SK-N-SH (cell line): ENCODE measurements at regions not wholly inside any gene's neighbourhood (a gene's known extent, or its start where the extent isn't known, plus 50 kb on each side); places are given as distances from the start of the nearest gene placed in this dataset.

Experiments
- CTCF ChIA-PET: fragments of 300-600, 350-600 bp; formaldehyde crosslinking; extraction: SDS; loops from one replicate; lab custom pipeline; 2021; lab: Yijun Ruan, JAX
- POLR2A ChIA-PET: fragments of 350-600 bp; sonication (Branson Sonifier 250); formaldehyde crosslinking; extraction: SDS; loops from one replicate; lab custom pipeline; 2020; ENCODE audit warnings: antibody characterized with exemption, inconsistent platforms; lab: Yijun Ruan, JAX
- DNase-seq: peaks from one replicate; pipeline ENCODE4 v3.0.0; 2012
- H2AFZ ChIP-seq: fragments of 200-600 bp; sonication (generic); 2 replicates; pipeline ENCODE4 v1.8.1; 2016; ENCODE audit warnings: antibody characterized with exemption, mild to moderate bottlenecking, low read depth
- H3F3A ChIP-seq: fragments of 200-600 bp; sonication (generic); replicated peaks from 2 replicates; pipeline ENCODE3; 2016; ENCODE audit warnings: antibody characterized with exemption, mild to moderate bottlenecking; ENCODE audit not compliant: insufficient read depth
- H3K27ac ChIP-seq, 2 experiments: fragments of 200-500 bp in 1 of 2; fragments of 200-600 bp in 1 of 2; sonication (Bioruptor generic) in 1 of 2; sonication (generic), shearing (Covaris generic) in 1 of 2; 2 replicates each; pipeline versions ENCODE4 v1.5.1 to v1.6.1; 2014 to 2016; ENCODE audit warnings: low read depth in 2 of 2, inconsistent platforms in 1 of 2, low read length in 1 of 2, mild to moderate bottlenecking in 1 of 2, mixed read lengths in 1 of 2
- H3K27me3 ChIP-seq: fragments of 200-600 bp; sonication (generic), shearing (Covaris generic); 2 replicates; pipeline ENCODE4 v1.6.1; 2016; ENCODE audit warnings: mixed run types; ENCODE audit not compliant: insufficient read depth
- H3K36me3 ChIP-seq, 2 experiments: fragments of 200-500 bp in 1 of 2; fragments of 200-600 bp in 1 of 2; sonication (Bioruptor generic) in 1 of 2; sonication (generic) in 1 of 2; replicated peaks in 1 of 2; 2 replicates each; pipeline versions ENCODE3 to v1.5.1; 2014 to 2016; ENCODE audit warnings: low read length in 1 of 2, mild to moderate bottlenecking in 1 of 2; ENCODE audit not compliant: insufficient read depth in 2 of 2, control insufficient read depth in 1 of 2
- H3K4me1 ChIP-seq, 2 experiments: fragments of 200-500 bp in 1 of 2; fragments of 200-600 bp in 1 of 2; sonication (Bioruptor generic) in 1 of 2; sonication (generic), shearing (Covaris generic) in 1 of 2; 2 replicates each; pipeline versions ENCODE4 v1.5.1 to v1.6.1; 2014 to 2016; ENCODE audit warnings: low read depth in 1 of 2, low read length in 1 of 2, mixed run types in 1 of 2; ENCODE audit not compliant: insufficient read depth in 2 of 2, control insufficient read depth in 1 of 2
- H3K4me2 ChIP-seq: fragments of 200-600 bp; sonication (generic), shearing (Covaris generic); 2 replicates; pipeline ENCODE4 v1.6.1; 2017; ENCODE audit warnings: mixed run types
- H3K4me3 ChIP-seq, 2 experiments: fragments of 200-500 bp in 1 of 2; fragments of 200-600 bp in 1 of 2; sonication (Bioruptor generic) in 1 of 2; sonication (generic), shearing (Covaris generic) in 1 of 2; 2 replicates each; pipeline versions ENCODE4 v1.5.1 to v1.8.1; 2014 to 2016; ENCODE audit warnings: low read depth in 2 of 2, inconsistent platforms in 1 of 2, low read length in 1 of 2, mild to moderate bottlenecking in 1 of 2, mixed read lengths in 1 of 2, moderate library complexity in 1 of 2
- H3K79me2 ChIP-seq: fragments of 200-600 bp; sonication (generic); 2 replicates; pipeline ENCODE4 v1.8.1; 2017; ENCODE audit warnings: mild to moderate bottlenecking; ENCODE audit not compliant: insufficient read depth
- H3K9ac ChIP-seq: fragments of 200-600 bp; sonication (generic); 2 replicates; pipeline ENCODE4 v1.6.1; 2017; ENCODE audit warnings: mixed run types
- H3K9me2 ChIP-seq: fragments of 200-600 bp; sonication (generic); 2 replicates; pipeline ENCODE4 v1.6.1; 2017; ENCODE audit warnings: mixed run types
- H3K9me3 ChIP-seq: fragments of 200-600 bp; sonication (generic); 2 replicates; pipeline ENCODE4 v1.6.1; 2017; ENCODE audit warnings: mixed run types, mild to moderate bottlenecking, moderate library complexity
- H4K20me1 ChIP-seq: fragments of 200-600 bp; sonication (generic); 2 replicates; pipeline ENCODE4 v1.6.1; 2017; ENCODE audit warnings: mild to moderate bottlenecking, mixed run types; ENCODE audit not compliant: insufficient read depth
- ELF1 ChIP-seq: IDR thresholded peaks from 2 replicates; pipeline ENCODE4 v1.4.0; 2012
- FOSL2 ChIP-seq: IDR thresholded peaks from 2 replicates; pipeline ENCODE4 v1.4.0; 2012; ENCODE audit warnings: low read depth, mild to moderate bottlenecking, moderate library complexity, borderline replicate concordance
- FOXJ3 ChIP-seq: sonication (generic); formaldehyde crosslinking; IDR thresholded peaks from 2 replicates; pipeline ENCODE4 v1.5.1; 2020; ENCODE audit warnings: mild to moderate bottlenecking, missing genetic modification reagents
- MEF2A ChIP-seq: IDR thresholded peaks from 2 replicates; pipeline ENCODE4 v1.4.0; 2012; ENCODE audit warnings: low read depth, borderline replicate concordance
- MXI1 ChIP-seq: IDR thresholded peaks from 2 replicates; pipeline ENCODE4 v1.6.1; 2012; ENCODE audit warnings: mild to moderate bottlenecking, low read depth, low read length, improper control_type of control experiment
- RCOR1 ChIP-seq: fragments of 150-350 bp; IDR thresholded peaks from 2 replicates; pipeline ENCODE4 v1.6.1; 2017; ENCODE audit warnings: antibody characterized with exemption, low read length
- RFX5 ChIP-seq: IDR thresholded peaks from 2 replicates; pipeline ENCODE4 v1.6.1; 2012; ENCODE audit warnings: mild to moderate bottlenecking, improper control_type of control experiment, low read length
- SIN3A ChIP-seq: IDR thresholded peaks from 2 replicates; pipeline ENCODE4 v1.6.1; 2012; ENCODE audit warnings: low read depth, mild to moderate bottlenecking, low read length, moderate library complexity, borderline replicate concordance
- TAF1 ChIP-seq: IDR thresholded peaks from 2 replicates; pipeline ENCODE4 v1.6.1; 2012; ENCODE audit warnings: low read depth, mild to moderate bottlenecking, low read length, moderate library complexity, borderline replicate concordance
- TEAD4 ChIP-seq: IDR thresholded peaks from 2 replicates; pipeline ENCODE4 v1.4.0; 2012; ENCODE audit warnings: mild to moderate bottlenecking, borderline replicate concordance; ENCODE audit not compliant: insufficient read depth
- YY1 ChIP-seq: IDR thresholded peaks from 2 replicates; pipeline ENCODE4 v1.4.0; 2012; ENCODE audit warnings: low read depth, mild to moderate bottlenecking
- WGBS: methylation state at CpG from one replicate; pipeline ENCODE4 v1.1.6; 2017; ENCODE audit warnings: low lambda C conversion rate; 5-methylcytosine and 5-hydroxymethylcytosine counted together
- TF ChIP-seq, protein P1 (sequence below): fragments of 200-600 bp; sonication (generic); IDR thresholded peaks from 2 replicates; pipeline ENCODE4 v1.6.1; 2017; ENCODE audit warnings: antibody characterized with exemption, mild to moderate bottlenecking, moderate library complexity
- TF ChIP-seq, protein P2 (sequence below): fragments of 150-350 bp; IDR thresholded peaks from 2 replicates; pipeline ENCODE4 v1.6.1; 2016; ENCODE audit warnings: mild to moderate bottlenecking, low read depth, low read length
- TF ChIP-seq, protein P3 (sequence below): IDR thresholded peaks from 2 replicates; pipeline ENCODE4 v1.6.1; 2012; ENCODE audit warnings: mild to moderate bottlenecking, low read depth, low read length, moderate library complexity
- TF ChIP-seq, protein P4 (sequence below): fragments of 150-350 bp; IDR thresholded peaks from 2 replicates; pipeline ENCODE4 v1.6.1; 2017; ENCODE audit warnings: antibody characterized with exemption, low read length, low read depth, borderline replicate concordance

DNA sequence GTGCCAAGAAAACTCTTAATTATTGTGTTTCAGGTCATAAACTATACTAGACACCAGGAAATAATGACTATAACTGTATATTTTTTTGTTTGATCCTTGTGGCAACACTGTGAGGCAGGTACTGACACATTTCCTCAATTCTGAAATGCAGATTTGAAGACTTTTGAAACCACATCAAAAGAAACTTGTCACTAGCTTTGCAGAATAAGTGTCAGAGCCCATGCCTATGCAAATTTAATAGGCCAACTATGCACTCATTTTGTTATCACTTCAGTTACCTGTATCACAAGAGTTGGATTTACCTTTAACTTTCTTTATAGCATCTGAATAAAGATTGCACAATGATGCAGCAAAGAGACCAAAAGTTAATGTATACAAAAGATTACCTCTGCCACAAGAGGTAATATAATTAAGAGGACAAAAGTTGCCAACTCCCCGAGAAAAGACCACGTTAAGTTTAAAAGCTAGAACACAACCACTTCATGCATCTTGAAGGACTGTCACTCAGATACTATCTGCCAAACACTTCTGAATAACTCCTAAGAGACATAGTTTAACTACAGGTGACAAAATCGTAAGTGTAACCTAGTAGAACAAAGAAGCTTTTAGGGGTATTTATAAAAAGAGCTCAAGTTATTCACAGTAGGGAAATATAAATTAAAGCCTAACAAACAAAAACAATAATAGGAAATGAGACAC, 80.5 kb downstream of the ELAPOR2 start:
- no peaks in the 10 kb centered on the region for H3K36me3 ChIP-seq
- WGBS = 73% methylated on average over 3 of the region's 3 CpGs
- H3K27ac ChIP-seq = no peak overlapping the region
- H2AFZ ChIP-seq = no peak overlapping the region
- peaks cover 10% of the 10 kb centered on the region; the same call in 1 of the 2 replicates for H3K79me2 ChIP-seq
- no peak overlapping the region for H3K4me2 ChIP-seq
- no peaks in the 10 kb centered on the region for H3K9me3 ChIP-seq
- H3K4me3 ChIP-seq = no peak overlapping the region
- TF ChIP-seq, protein P1, sequence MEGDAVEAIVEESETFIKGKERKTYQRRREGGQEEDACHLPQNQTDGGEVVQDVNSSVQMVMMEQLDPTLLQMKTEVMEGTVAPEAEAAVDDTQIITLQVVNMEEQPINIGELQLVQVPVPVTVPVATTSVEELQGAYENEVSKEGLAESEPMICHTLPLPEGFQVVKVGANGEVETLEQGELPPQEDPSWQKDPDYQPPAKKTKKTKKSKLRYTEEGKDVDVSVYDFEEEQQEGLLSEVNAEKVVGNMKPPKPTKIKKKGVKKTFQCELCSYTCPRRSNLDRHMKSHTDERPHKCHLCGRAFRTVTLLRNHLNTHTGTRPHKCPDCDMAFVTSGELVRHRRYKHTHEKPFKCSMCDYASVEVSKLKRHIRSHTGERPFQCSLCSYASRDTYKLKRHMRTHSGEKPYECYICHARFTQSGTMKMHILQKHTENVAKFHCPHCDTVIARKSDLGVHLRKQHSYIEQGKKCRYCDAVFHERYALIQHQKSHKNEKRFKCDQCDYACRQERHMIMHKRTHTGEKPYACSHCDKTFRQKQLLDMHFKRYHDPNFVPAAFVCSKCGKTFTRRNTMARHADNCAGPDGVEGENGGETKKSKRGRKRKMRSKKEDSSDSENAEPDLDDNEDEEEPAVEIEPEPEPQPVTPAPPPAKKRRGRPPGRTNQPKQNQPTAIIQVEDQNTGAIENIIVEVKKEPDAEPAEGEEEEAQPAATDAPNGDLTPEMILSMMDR = no peak
- no peak for TF ChIP-seq RCOR1
- H3K4me1 ChIP-seq = peaks cover 5 to 6% of the 10 kb centered on the region in 2 experiments; a peak in 3 of 4 replicates
- POLR2A ChIA-PET = no interaction called here
- H3K9ac ChIP-seq = no peak overlapping the region
- no peaks in the 10 kb centered on the region for H3K9me2 ChIP-seq
- no peaks in the 10 kb centered on the region for H3F3A ChIP-seq
- CTCF ChIA-PET = interaction anchor here (0.9 to 1.6 kb wide), 2 partner anchors 8 to 16 kb away, joined by 4 read pairs; no protein-coding TSS in a partner anchor
- no peaks in the 10 kb centered on the region for H3K27me3 ChIP-seq
- H4K20me1 ChIP-seq = peaks cover 8% of the 10 kb centered on the region; the same call in 1 of the 2 replicates
- DNase-seq = no peak

DNA sequence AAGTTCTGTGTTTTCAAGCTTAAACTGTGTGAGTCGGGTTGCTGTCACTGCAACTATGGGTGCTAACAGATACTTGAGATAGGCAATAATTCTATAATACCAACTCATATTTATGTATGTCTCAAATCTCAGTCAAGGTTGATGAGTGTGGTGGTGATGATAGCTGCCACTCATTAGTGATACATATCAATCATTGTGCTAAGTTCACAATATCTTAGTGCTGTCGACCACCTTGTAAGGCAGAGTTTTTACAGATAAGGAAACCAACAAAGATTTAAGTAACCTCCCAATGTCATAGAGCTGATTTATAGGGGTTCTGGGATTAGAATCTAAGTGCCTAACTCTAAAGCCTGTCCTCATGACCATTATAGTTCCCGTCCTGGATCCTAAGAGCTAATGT, 82.5 kb downstream of the ELAPOR2 start:
- H4K20me1 ChIP-seq = peaks cover 8% of the 10 kb centered on the region; the same call in 1 of the 2 replicates
- no peaks in the 10 kb centered on the region for H3K9me2 ChIP-seq
- CTCF ChIA-PET = interaction anchor here (0.8 kb wide), 1 partner anchor 43 kb away, joined by 3 read pairs; no protein-coding TSS in a partner anchor
- TF ChIP-seq RCOR1 (no peak), TAF1 (no peak), MEF2A (no peak), SIN3A (no peak), ELF1 (no peak), FOSL2 (no peak), YY1 (no peak), TEAD4 (no peak), FOXJ3 (no peak), RFX5 (no peak), MXI1 (no peak)
- TF ChIP-seq, protein P1 = no peak
- TF ChIP-seq, protein P2, sequence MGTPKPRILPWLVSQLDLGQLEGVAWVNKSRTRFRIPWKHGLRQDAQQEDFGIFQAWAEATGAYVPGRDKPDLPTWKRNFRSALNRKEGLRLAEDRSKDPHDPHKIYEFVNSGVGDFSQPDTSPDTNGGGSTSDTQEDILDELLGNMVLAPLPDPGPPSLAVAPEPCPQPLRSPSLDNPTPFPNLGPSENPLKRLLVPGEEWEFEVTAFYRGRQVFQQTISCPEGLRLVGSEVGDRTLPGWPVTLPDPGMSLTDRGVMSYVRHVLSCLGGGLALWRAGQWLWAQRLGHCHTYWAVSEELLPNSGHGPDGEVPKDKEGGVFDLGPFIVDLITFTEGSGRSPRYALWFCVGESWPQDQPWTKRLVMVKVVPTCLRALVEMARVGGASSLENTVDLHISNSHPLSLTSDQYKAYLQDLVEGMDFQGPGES = no peak
- TF ChIP-seq, protein P3, sequence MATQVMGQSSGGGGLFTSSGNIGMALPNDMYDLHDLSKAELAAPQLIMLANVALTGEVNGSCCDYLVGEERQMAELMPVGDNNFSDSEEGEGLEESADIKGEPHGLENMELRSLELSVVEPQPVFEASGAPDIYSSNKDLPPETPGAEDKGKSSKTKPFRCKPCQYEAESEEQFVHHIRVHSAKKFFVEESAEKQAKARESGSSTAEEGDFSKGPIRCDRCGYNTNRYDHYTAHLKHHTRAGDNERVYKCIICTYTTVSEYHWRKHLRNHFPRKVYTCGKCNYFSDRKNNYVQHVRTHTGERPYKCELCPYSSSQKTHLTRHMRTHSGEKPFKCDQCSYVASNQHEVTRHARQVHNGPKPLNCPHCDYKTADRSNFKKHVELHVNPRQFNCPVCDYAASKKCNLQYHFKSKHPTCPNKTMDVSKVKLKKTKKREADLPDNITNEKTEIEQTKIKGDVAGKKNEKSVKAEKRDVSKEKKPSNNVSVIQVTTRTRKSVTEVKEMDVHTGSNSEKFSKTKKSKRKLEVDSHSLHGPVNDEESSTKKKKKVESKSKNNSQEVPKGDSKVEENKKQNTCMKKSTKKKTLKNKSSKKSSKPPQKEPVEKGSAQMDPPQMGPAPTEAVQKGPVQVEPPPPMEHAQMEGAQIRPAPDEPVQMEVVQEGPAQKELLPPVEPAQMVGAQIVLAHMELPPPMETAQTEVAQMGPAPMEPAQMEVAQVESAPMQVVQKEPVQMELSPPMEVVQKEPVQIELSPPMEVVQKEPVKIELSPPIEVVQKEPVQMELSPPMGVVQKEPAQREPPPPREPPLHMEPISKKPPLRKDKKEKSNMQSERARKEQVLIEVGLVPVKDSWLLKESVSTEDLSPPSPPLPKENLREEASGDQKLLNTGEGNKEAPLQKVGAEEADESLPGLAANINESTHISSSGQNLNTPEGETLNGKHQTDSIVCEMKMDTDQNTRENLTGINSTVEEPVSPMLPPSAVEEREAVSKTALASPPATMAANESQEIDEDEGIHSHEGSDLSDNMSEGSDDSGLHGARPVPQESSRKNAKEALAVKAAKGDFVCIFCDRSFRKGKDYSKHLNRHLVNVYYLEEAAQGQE = no peak
- TF ChIP-seq, protein P4, sequence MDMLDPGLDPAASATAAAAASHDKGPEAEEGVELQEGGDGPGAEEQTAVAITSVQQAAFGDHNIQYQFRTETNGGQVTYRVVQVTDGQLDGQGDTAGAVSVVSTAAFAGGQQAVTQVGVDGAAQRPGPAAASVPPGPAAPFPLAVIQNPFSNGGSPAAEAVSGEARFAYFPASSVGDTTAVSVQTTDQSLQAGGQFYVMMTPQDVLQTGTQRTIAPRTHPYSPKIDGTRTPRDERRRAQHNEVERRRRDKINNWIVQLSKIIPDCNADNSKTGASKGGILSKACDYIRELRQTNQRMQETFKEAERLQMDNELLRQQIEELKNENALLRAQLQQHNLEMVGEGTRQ = no peak

More for the DNA sequence above, 82.5 kb downstream of the ELAPOR2 start:
- Histone ChIP-seq H3F3A (no peaks in the 10 kb centered on the region), H3K4me2 (no peak overlapping the region), H3K27ac (no peak overlapping the region), H3K79me2 (peaks cover 6% of the 10 kb centered on the region; the same call in 1 of the 2 replicates), H3K9ac (no peak overlapping the region), H3K9me3 (no peaks in the 10 kb centered on the region), H3K4me3 (no peak overlapping the region), H2AFZ (no peak overlapping the region), H3K4me1 (peaks cover 5 to 7% of the 10 kb centered on the region in 2 experiments; a peak in 3 of 4 replicates), H3K27me3 (no peaks in the 10 kb centered on the region), H3K36me3 (no peaks in the 10 kb centered on the region)
- POLR2A ChIA-PET = no interaction called here
- WGBS = 85% methylated on average over 3 of the region's 3 CpGs
- no peak for DNase-seq
